Loucy (cell line): ENCODE measurements at regions not wholly inside any gene's neighbourhood (a gene's known extent, or its start where the extent isn't known, plus 50 kb on each side); places are given as distances from the start of the nearest gene placed in this dataset.

Source experiments
- H2AFZ ChIP-seq: fragments of 200-600 bp; sonication (generic); 2 replicates; pipeline ENCODE4 v1.6.0; 2016; ENCODE audit warnings: antibody characterized with exemption, mild to moderate bottlenecking, low read length, moderate library complexity
- H3F3A ChIP-seq: fragments of 200-600 bp; 2 replicates; pipeline ENCODE4 v1.6.0; 2016; ENCODE audit warnings: antibody characterized with exemption, low read depth, mild to moderate bottlenecking
- H3K27me3 ChIP-seq: fragments of 200-600 bp; sonication (generic); 2 replicates; pipeline ENCODE4 v1.6.1; 2014; ENCODE audit warnings: low read length, mild to moderate bottlenecking; ENCODE audit not compliant: insufficient read depth, poor library complexity, severe bottlenecking
- H3K36me3 ChIP-seq: fragments of 200-600 bp; sonication (generic); 2 replicates; pipeline ENCODE4 v1.6.1; 2016; ENCODE audit warnings: low read length; ENCODE audit not compliant: insufficient read depth
- H3K4me1 ChIP-seq: fragments of 200-600 bp; sonication (generic); 2 replicates; pipeline ENCODE4 v1.5.1; 2014; ENCODE audit warnings: low read length, mild to moderate bottlenecking; ENCODE audit not compliant: insufficient read depth, poor library complexity, severe bottlenecking
- H3K4me2 ChIP-seq: fragments of 200-600 bp; sonication (generic); 2 replicates; pipeline ENCODE4 v1.6.0; 2014; ENCODE audit warnings: antibody characterized with exemption, low read length, low read depth, mild to moderate bottlenecking; ENCODE audit not compliant: poor library complexity, severe bottlenecking
- H3K4me3 ChIP-seq: fragments of 200-600 bp; sonication (generic); 2 replicates; pipeline ENCODE4 v1.5.1; 2014; ENCODE audit warnings: low read length, mild to moderate bottlenecking, mixed read lengths; ENCODE audit not compliant: poor library complexity, severe bottlenecking
- H3K79me2 ChIP-seq: fragments of 200-600 bp; sonication (generic); 2 replicates; pipeline ENCODE4 v1.6.1; 2014; ENCODE audit warnings: low read length; ENCODE audit not compliant: insufficient read depth
- H3K9ac ChIP-seq: fragments of 200-600 bp; sonication (generic); 2 replicates; pipeline ENCODE4 v1.6.0; 2014; ENCODE audit warnings: mild to moderate bottlenecking, low read depth, low read length, moderate library complexity; ENCODE audit not compliant: poor library complexity, severe bottlenecking
- H3K9me2 ChIP-seq: fragments of 200-600 bp; sonication (generic); replicated peaks from 2 replicates; pipeline ENCODE4 v1.6.1; 2016; ENCODE audit warnings: low read depth, low read length, mixed read lengths
- H3K9me3 ChIP-seq: fragments of 200-600 bp; sonication (generic); 2 replicates; pipeline ENCODE4 v1.6.1; 2014; ENCODE audit warnings: mild to moderate bottlenecking, antibody characterized with exemption, low read length, low read depth; ENCODE audit not compliant: insufficient read depth
- H4K20me1 ChIP-seq: fragments of 200-600 bp; sonication (generic); 2 replicates; pipeline ENCODE4 v1.6.0; 2014; ENCODE audit warnings: antibody characterized with exemption, low read length, mild to moderate bottlenecking; ENCODE audit not compliant: insufficient read depth, poor library complexity, severe bottlenecking
- EZH2phosphoT487 ChIP-seq: fragments of 200-600 bp; IDR thresholded peaks from 2 replicates; pipeline ENCODE4 v1.6.1; 2018; ENCODE audit warnings: antibody characterized with exemption, mild to moderate bottlenecking, moderate library complexity, borderline replicate concordance
- TF ChIP-seq, protein P1 (sequence below): fragments of 200-600 bp; sonication (generic); conservative IDR thresholded peaks from 2 replicates; pipeline ENCODE4 v1.5.1; 2014; ENCODE audit warnings: mild to moderate bottlenecking, antibody characterized with exemption, low read length

DNA sequence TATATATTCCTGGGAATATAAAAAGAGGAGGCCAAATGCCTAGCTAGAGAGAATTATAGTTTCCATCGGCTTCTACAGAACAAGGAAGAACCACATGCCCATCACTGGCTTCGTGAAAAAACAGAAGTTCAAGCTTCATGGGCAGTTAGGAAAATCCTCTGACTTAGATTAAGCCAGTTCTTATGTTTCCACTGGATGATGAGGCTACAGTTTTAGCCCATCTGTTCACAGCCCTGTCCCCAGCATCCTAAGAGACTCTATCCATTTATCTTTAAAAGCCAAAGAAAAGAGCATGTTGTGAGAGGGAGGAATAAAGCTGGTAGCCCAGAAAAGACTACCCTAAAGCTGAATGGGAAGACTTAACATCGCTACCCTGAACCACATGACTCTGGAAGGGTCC is 285.5 kb upstream of the WWC1 start:
- Histone ChIP-seq H3F3A (no peaks in the 10 kb centered on the region), H3K9me2 (no peaks in the 10 kb centered on the region), H3K4me3 (no peak overlapping the region), H4K20me1 (no peaks in the 10 kb centered on the region), H3K27me3 (no peaks in the 10 kb centered on the region), H3K9ac (no peak overlapping the region), H3K9me3 (no peaks in the 10 kb centered on the region), H3K4me1 (no peaks in the 10 kb centered on the region), H2AFZ (no peak overlapping the region), H3K79me2 (no peaks in the 10 kb centered on the region), H3K36me3 (no peaks in the 10 kb centered on the region), H3K4me2 (no peak overlapping the region)
- no peak for TF ChIP-seq EZH2phosphoT487
- TF ChIP-seq, protein P1, sequence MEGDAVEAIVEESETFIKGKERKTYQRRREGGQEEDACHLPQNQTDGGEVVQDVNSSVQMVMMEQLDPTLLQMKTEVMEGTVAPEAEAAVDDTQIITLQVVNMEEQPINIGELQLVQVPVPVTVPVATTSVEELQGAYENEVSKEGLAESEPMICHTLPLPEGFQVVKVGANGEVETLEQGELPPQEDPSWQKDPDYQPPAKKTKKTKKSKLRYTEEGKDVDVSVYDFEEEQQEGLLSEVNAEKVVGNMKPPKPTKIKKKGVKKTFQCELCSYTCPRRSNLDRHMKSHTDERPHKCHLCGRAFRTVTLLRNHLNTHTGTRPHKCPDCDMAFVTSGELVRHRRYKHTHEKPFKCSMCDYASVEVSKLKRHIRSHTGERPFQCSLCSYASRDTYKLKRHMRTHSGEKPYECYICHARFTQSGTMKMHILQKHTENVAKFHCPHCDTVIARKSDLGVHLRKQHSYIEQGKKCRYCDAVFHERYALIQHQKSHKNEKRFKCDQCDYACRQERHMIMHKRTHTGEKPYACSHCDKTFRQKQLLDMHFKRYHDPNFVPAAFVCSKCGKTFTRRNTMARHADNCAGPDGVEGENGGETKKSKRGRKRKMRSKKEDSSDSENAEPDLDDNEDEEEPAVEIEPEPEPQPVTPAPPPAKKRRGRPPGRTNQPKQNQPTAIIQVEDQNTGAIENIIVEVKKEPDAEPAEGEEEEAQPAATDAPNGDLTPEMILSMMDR: no peak

DNA sequence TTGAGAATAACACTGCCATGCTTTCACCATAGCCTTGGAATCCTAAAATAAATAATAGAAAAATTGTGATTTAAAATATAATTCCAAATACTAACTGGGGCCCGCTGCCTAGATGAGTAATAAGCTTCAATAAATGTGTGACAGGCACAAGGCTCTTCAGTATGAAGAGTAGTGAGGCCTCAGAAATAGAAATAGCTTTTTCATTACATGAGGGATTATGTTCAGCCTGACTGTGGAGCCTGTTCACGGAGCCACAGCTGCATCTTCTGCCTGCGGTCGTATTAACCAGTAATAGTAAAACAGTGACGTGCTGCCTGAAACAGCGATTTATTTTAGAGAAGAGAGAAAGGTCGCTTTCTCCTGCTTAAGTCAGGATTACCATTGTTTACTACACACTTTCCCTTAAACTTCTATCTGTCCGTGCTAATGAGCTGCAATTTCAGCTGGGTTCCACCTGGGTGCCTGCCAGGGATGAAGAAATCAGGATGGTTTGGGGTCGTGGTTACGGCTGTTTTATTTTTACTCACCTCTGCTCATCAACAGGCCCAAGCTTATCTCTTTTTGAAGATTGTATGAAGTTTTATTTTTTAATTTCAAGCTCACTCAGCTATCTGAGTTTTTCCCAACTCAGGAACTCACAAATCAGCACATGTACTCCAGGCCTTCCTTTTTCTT is 284.9 kb upstream of the WWC1 start:
- no peaks in the 10 kb centered on the region for H3K79me2 ChIP-seq
- no peak overlapping the region for H3K9ac ChIP-seq
- no peak overlapping the region for H3K4me2 ChIP-seq
- no peak overlapping the region for H3K4me3 ChIP-seq
- no peaks in the 10 kb centered on the region for H3K9me3 ChIP-seq
- H2AFZ ChIP-seq: no peak overlapping the region
- no peaks in the 10 kb centered on the region for H3K9me2 ChIP-seq
- no peaks in the 10 kb centered on the region for H3K27me3 ChIP-seq
- H3F3A ChIP-seq: no peaks in the 10 kb centered on the region
- H4K20me1 ChIP-seq: no peaks in the 10 kb centered on the region
- TF ChIP-seq, protein P1: no peak
- no peak for TF ChIP-seq EZH2phosphoT487
- H3K36me3 ChIP-seq: no peaks in the 10 kb centered on the region
- H3K4me1 ChIP-seq: no peaks in the 10 kb centered on the region

- H3F3A ChIP-seq: no peaks in the 10 kb centered on the region
- H4K20me1 ChIP-seq: no peaks in the 10 kb centered on the region
- no peaks in the 10 kb centered on the region for H3K9me2 ChIP-seq
- no peaks in the 10 kb centered on the region for H3K4me1 ChIP-seq
- no peak overlapping the region for H3K4me2 ChIP-seq
- TF ChIP-seq, protein P1: no peak
- no peak for TF ChIP-seq EZH2phosphoT487
- H3K9me3 ChIP-seq: no peaks in the 10 kb centered on the region
- H3K27me3 ChIP-seq: no peaks in the 10 kb centered on the region
- no peak overlapping the region for H2AFZ ChIP-seq
- H3K9ac ChIP-seq: no peak overlapping the region
- no peak overlapping the region for H3K4me3 ChIP-seq
- no peaks in the 10 kb centered on the region for H3K36me3 ChIP-seq
- H3K79me2 ChIP-seq: no peaks in the 10 kb centered on the region
These were observed 284.2 kb upstream of the WWC1 start for GRCh38 chr5:168007286-168007685.
